ENCODE measurements at regions not wholly inside any gene's neighbourhood (a gene's known extent, or its start where the extent isn't known, plus 50 kb on each side); places are given as distances from the start of the nearest gene placed in this dataset.

DNA sequence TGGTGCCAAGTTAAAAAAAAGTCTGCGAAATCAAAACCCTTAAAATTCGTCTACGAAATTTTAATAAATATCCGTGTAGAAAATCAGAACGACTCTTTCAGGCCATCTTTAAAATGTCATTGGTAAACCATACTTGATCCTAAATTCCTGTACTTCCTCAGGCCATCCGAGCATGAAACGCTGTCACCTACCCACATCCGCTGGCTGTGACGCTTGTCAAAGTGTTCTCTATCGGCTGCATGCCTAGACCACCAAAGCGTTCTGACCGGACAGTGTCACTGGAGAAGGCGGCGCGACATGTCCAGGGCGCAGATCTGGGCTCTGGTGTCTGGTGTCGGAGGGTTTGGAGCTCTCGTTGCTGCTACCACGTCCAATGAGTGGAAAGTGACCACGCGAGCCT is 119.0 kb upstream of the CLDN10 start:
- DNase-seq = no peak
- Mint-ChIP-seq H3K27ac (no peak overlapping the region), H3K4me3 (no peak overlapping the region), H3K4me1 (no peaks in the 10 kb centered on the region), H3K27me3 (peaks cover 0 to 2% of the 10 kb centered on the region in 2 donors), H3K36me3 (no peaks in the 10 kb centered on the region), H3K9me3 (no peaks in the 10 kb centered on the region)
- no peaks in the 10 kb centered on the region for H3K36me3 ChIP-seq (ENCODE audit: control insufficient read depth in 2 of 2, extremely low read depth in 1 of 2, insufficient read depth in 1 of 2, low read length in 1 of 2)
- H3K27me3 ChIP-seq (replicated peaks in 1 of 2; ENCODE audit: control insufficient read depth in 2 of 2, extremely low read depth in 1 of 2, insufficient read depth in 2 of 2, low read length in 1 of 2) = no peaks in the 10 kb centered on the region
- H3K4me1 ChIP-seq (ENCODE audit: control insufficient read depth in 1 of 2, extremely low read depth in 1 of 2, insufficient read depth in 2 of 2, low read length in 2 of 2) = no peaks in the 10 kb centered on the region
- no peaks in the 10 kb centered on the region for H3K9me3 ChIP-seq
- WGBS (ENCODE audit: insufficient coverage) = 94% methylated on average over 21 of the region's 21 CpGs
- H3K4me3 ChIP-seq (ENCODE audit: control insufficient read depth in 1 of 2, extremely low read depth in 1 of 2, low read length in 1 of 2) = no peak overlapping the region
- ChIA-PET POLR2A (no interaction called here), CTCF (no interaction called here)
- ATAC-seq (replicated peaks in 1 of 4) = no peak
- no peak overlapping the region for H3K27ac ChIP-seq (ENCODE audit: low read length)

DNA sequence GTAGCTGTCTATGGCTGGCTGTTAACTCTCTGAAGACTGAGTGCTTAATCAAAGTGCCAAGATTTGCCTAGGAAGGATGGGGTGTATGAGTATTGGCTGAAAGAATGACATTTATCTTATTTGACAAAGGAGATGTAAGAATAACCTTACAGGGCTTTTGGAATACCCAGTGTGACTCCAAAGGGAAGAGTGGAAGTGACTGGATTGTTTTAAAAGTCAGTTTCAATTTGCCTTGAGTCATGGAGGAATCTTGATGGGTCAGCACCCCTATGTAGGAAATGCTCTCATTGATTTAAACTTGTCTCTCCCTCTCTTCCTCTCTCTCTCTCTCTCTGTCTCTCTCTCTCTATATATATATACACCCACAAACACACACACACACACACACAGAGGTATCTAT is 118.4 kb upstream of the CLDN10 start:
- Histone ChIP-seq H3K36me3 (ENCODE audit: control insufficient read depth in 2 of 2, extremely low read depth in 1 of 2, insufficient read depth in 1 of 2, low read length in 1 of 2) (no peaks in the 10 kb centered on the region), H3K4me1 (ENCODE audit: control insufficient read depth in 1 of 2, extremely low read depth in 1 of 2, insufficient read depth in 2 of 2, low read length in 2 of 2) (no peaks in the 10 kb centered on the region), H3K4me3 (ENCODE audit: control insufficient read depth in 1 of 2, extremely low read depth in 1 of 2, low read length in 1 of 2) (no peak overlapping the region), H3K9me3 (no peaks in the 10 kb centered on the region), H3K27ac (ENCODE audit: low read length) (no peak overlapping the region), H3K27me3 (replicated peaks in 1 of 2; ENCODE audit: control insufficient read depth in 2 of 2, extremely low read depth in 1 of 2, insufficient read depth in 2 of 2, low read length in 1 of 2) (no peaks in the 10 kb centered on the region)
- no peak for DNase-seq
- Mint-ChIP-seq H3K36me3 (no peaks in the 10 kb centered on the region), H3K4me3 (no peak overlapping the region), H3K27me3 (peaks cover 0 to 1% of the 10 kb centered on the region in 2 donors), H3K9me3 (no peaks in the 10 kb centered on the region), H3K27ac (no peak overlapping the region), H3K4me1 (no peaks in the 10 kb centered on the region)
- ChIA-PET CTCF (no interaction called here), POLR2A (no interaction called here)
- ATAC-seq (replicated peaks in 1 of 4) = no peak

DNA sequence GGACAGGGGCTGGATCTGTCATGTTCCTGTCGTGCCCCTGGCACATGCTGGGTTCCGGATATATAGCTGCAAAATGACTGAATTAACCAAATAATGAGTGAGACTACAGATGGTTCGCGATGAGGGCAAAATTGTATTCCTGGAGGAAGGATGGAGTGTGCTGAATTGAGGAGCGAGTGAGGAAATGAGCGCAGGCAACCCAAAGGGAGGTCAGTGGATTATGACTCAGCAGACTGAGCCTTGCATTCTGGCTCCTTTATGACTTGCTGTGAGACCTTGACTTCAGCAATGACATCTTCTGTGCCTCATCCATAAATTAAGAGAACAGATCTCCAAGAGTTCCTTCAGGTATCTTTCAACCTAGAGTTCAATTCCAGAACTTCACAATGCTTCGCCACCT is 115.0 kb upstream of the CLDN10 start:
- H3K36me3 ChIP-seq (ENCODE audit: control insufficient read depth in 2 of 2, extremely low read depth in 1 of 2, insufficient read depth in 1 of 2, low read length in 1 of 2) = no peaks in the 10 kb centered on the region
- no peaks in the 10 kb centered on the region for H3K27me3 ChIP-seq (replicated peaks in 1 of 2; ENCODE audit: control insufficient read depth in 2 of 2, extremely low read depth in 1 of 2, insufficient read depth in 2 of 2, low read length in 1 of 2)
- H3K4me1 ChIP-seq (ENCODE audit: control insufficient read depth in 1 of 2, extremely low read depth in 1 of 2, insufficient read depth in 2 of 2, low read length in 2 of 2) = no peaks in the 10 kb centered on the region
- DNase-seq (no peak), ATAC-seq (replicated peaks in 1 of 4) (no peak)
- Mint-ChIP-seq H3K9me3 (no peaks in the 10 kb centered on the region), H3K4me1 (no peaks in the 10 kb centered on the region), H3K4me3 (no peak overlapping the region), H3K27ac (no peak overlapping the region), H3K36me3 (no peaks in the 10 kb centered on the region), H3K27me3 (peaks cover 0 to 2% of the 10 kb centered on the region in 2 donors)
- no peak overlapping the region for H3K27ac ChIP-seq (ENCODE audit: low read length)
- POLR2A ChIA-PET = no interaction called here
- H3K4me3 ChIP-seq (ENCODE audit: control insufficient read depth in 1 of 2, extremely low read depth in 1 of 2, low read length in 1 of 2) = no peak overlapping the region
- no peaks in the 10 kb centered on the region for H3K9me3 ChIP-seq
- CTCF ChIA-PET = no interaction called here
- WGBS (ENCODE audit: insufficient coverage) = 95% methylated on average over 6 of the region's 7 CpGs

DNA sequence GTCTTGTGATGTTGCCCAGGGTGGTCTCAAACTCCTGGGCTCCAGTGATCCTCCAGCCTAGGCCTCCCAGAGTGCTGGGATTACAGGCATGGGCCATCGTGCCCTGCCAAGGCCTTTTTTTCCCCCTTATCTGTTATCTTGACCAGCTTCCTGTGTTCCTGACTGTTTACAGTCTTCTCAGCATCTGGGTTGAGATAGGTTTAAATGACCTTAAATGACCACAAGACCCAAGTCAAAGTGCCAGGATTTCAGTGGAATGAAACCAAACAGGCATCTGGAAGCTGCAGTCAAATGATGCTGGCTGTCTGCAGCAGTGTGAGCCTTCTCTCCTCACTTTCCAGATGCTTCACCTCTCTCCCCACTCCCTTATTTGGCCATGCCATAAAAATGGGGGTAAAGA is 114.2 kb upstream of the CLDN10 start:
- CTCF ChIA-PET = no interaction called here
- no peak for ATAC-seq (replicated peaks in 1 of 4)

DNA sequence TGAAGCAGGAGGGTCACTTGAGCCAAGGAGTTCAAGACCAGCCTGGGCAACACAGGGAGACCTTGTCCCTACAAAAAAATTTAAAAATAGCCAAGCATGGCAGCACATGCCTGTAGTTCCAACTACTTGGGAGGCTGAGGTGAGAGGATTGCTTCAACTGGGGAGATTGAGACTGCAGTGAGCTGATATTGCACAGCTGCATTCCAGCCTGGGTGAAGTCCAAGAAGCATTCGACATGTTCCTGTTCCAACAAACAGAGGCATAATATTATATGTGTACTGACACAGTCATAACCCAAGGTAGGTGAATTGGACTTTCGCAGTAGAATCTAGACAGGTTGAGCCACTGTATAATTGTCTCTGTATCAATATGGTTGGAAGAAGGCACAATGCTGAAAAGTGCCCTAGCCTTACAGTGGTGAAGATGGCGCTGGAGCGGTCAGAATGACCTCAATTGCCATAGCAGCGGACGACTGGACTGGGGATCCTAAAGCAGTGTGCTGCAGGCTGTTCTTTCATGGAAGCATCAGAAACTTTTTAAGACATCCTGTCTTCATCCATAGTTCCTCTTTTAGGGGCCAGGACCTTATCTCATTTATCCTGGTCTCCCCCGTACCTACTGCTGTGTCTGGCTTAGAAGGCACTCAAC is 112.0 kb upstream of the CLDN10 start:
- H3K4me3 Mint-ChIP-seq = no peak overlapping the region
- H3K9me3 Mint-ChIP-seq = no peaks in the 10 kb centered on the region
- H3K36me3 Mint-ChIP-seq = no peaks in the 10 kb centered on the region
- CTCF ChIA-PET = no interaction called here
- Histone ChIP-seq H3K4me1 (ENCODE audit: control insufficient read depth in 1 of 2, extremely low read depth in 1 of 2, insufficient read depth in 2 of 2, low read length in 2 of 2) (no peaks in the 10 kb centered on the region), H3K27ac (ENCODE audit: low read length) (no peak overlapping the region), H3K4me3 (ENCODE audit: control insufficient read depth in 1 of 2, extremely low read depth in 1 of 2, low read length in 1 of 2) (no peak overlapping the region), H3K27me3 (replicated peaks in 1 of 2; ENCODE audit: control insufficient read depth in 2 of 2, extremely low read depth in 1 of 2, insufficient read depth in 2 of 2, low read length in 1 of 2) (no peaks in the 10 kb centered on the region), H3K36me3 (ENCODE audit: control insufficient read depth in 2 of 2, extremely low read depth in 1 of 2, insufficient read depth in 1 of 2, low read length in 1 of 2) (no peaks in the 10 kb centered on the region), H3K9me3 (no peaks in the 10 kb centered on the region)
- no peak overlapping the region for H3K27ac Mint-ChIP-seq
- 90% methylated on average over 2 of the region's 7 CpGs for WGBS (ENCODE audit: insufficient coverage)
- H3K4me1 Mint-ChIP-seq = no peaks in the 10 kb centered on the region
- ATAC-seq (replicated peaks in 1 of 4) (no peak), DNase-seq (no peak)
- POLR2A ChIA-PET = interaction anchor here in 1 of 2 donors (0.6 kb wide), 1 partner anchor 9 kb away, joined by 5 read pairs; no protein-coding TSS in a partner anchor
- peaks cover 3 to 7% of the 10 kb centered on the region in 2 donors for H3K27me3 Mint-ChIP-seq

More for the DNA sequence above, 114.2 kb upstream of the CLDN10 start:
- H3K9me3 ChIP-seq = no peaks in the 10 kb centered on the region
- Mint-ChIP-seq H3K9me3 (no peaks in the 10 kb centered on the region), H3K27me3 (peaks cover 3 to 5% of the 10 kb centered on the region in 2 donors), H3K27ac (no peak overlapping the region), H3K4me3 (no peak overlapping the region), H3K4me1 (no peaks in the 10 kb centered on the region), H3K36me3 (no peaks in the 10 kb centered on the region)
- POLR2A ChIA-PET = no interaction called here
- no peaks in the 10 kb centered on the region for H3K27me3 ChIP-seq (replicated peaks in 1 of 2; ENCODE audit: control insufficient read depth in 2 of 2, extremely low read depth in 1 of 2, insufficient read depth in 2 of 2, low read length in 1 of 2)
- H3K4me1 ChIP-seq (ENCODE audit: control insufficient read depth in 1 of 2, extremely low read depth in 1 of 2, insufficient read depth in 2 of 2, low read length in 2 of 2) = no peaks in the 10 kb centered on the region
- H3K27ac ChIP-seq (ENCODE audit: low read length) = no peak overlapping the region
- WGBS (ENCODE audit: insufficient coverage) = no CpG with 5 or more reads among the region's 1 CpG
- H3K36me3 ChIP-seq (ENCODE audit: control insufficient read depth in 2 of 2, extremely low read depth in 1 of 2, insufficient read depth in 1 of 2, low read length in 1 of 2) = no peaks in the 10 kb centered on the region
- no peak for DNase-seq
- H3K4me3 ChIP-seq (ENCODE audit: control insufficient read depth in 1 of 2, extremely low read depth in 1 of 2, low read length in 1 of 2) = no peak overlapping the region

DNA sequence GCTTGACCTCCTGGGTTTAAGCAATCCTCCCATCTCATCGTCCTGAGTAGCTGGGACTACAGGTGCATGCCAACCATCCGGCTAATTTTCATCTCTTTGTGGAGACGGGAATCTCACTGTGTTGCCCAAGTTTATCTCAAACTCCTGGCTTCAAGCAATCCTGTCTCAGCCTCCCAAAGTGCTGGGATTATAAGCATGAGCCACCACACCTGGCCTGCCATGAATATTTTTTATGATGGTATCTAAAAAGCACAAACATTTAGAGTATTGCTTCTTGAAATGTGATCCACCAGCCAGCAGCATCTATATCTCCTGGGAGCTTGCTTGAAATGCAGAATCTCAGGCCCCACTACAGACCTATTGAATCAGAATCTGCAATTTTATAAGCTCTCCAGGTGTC is 111.2 kb upstream of the CLDN10 start:
- Mint-ChIP-seq H3K9me3 (no peaks in the 10 kb centered on the region), H3K27ac (no peak overlapping the region), H3K4me1 (no peaks in the 10 kb centered on the region), H3K27me3 (peaks cover 3 to 7% of the 10 kb centered on the region in 2 donors), H3K36me3 (no peaks in the 10 kb centered on the region), H3K4me3 (no peak overlapping the region)
- ChIA-PET CTCF (no interaction called here), POLR2A (no interaction called here)
- Histone ChIP-seq H3K4me1 (ENCODE audit: control insufficient read depth in 1 of 2, extremely low read depth in 1 of 2, insufficient read depth in 2 of 2, low read length in 2 of 2) (no peaks in the 10 kb centered on the region), H3K27ac (ENCODE audit: low read length) (no peak overlapping the region), H3K27me3 (replicated peaks in 1 of 2; ENCODE audit: control insufficient read depth in 2 of 2, extremely low read depth in 1 of 2, insufficient read depth in 2 of 2, low read length in 1 of 2) (no peaks in the 10 kb centered on the region), H3K4me3 (ENCODE audit: control insufficient read depth in 1 of 2, extremely low read depth in 1 of 2, low read length in 1 of 2) (no peak overlapping the region), H3K9me3 (no peaks in the 10 kb centered on the region), H3K36me3 (ENCODE audit: control insufficient read depth in 2 of 2, extremely low read depth in 1 of 2, insufficient read depth in 1 of 2, low read length in 1 of 2) (no peaks in the 10 kb centered on the region)
- ATAC-seq (replicated peaks in 1 of 4) = no peak
- no peak for DNase-seq
- 86% methylated on average over 1 of the region's 3 CpGs for WGBS (ENCODE audit: insufficient coverage)
